Daoy (cell line): ENCODE measurements at regions not wholly inside any gene's neighbourhood (a gene's known extent, or its start where the extent isn't known, plus 50 kb on each side); places are given as distances from the start of the nearest gene placed in this dataset.
"Not testable (repeated sequence)": the region's sequence is repeated elsewhere in the genome, so short reads cannot be mapped to it uniquely, and the experiment has no call there.

ENCODE experiments used
- DNase-seq: peaks from one replicate; pipeline ENCODE4 v3.0.0-alpha.2; 2015; ENCODE audit warnings: low read depth

DNA sequence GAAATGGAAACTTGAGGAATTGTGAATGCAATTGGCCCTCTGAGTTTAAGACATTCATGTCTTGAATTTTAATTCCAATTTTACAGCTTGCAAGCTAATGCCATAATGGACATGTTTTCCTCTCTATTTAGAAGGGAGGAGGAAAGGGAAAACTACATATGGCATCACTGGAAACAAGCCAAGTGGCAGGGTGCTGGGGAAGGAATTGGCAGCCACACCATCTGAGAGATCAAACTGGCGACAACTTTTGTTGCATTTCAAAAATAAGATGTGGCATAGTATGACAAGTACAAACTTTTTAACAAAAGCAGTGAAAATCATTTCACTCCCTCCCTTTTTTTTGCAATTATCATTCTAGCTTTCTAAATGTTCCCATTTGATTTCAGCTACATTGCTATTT is 615.6 kb downstream of the CENPC start:
- DNase-seq: no peak

DNA sequence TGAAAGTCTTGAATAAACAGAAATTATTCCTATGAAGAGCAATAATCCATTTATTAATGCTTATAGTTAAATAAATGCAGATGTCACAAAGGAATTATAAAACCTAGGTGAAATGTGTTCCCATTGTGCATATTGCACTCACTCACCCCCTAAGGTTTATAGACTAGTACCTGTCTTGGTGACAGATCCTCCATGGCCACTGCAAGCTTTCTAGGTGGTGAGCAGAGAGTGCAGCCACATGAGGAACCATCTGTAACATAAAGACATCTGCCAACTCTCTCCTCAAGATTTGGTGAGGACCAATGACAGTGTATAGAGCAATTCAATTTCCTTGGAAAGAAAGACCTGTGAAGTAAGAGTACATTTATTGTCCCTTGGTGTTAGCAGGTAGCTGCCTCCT is 616.4 kb downstream of the CENPC start:
- not testable (repeated sequence) for DNase-seq

DNA sequence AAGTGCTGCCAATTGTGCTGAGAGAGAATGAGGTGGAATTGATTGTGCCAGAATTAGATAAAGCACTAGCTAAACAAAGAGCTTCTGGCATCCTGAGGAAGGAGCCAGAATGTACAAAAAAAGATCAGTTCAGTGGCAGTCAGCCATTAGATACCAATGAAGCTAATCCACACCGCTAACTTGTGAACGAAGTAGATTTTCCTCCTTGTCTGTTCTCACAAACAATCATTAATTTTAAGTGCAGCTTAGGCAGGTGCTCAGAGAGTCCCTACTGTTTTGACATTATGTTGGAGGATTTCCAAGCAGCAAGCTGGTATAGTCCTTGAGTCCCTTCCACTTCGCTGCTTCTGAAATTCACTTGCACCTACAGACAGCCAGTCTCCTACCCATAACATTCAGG is 617.4 kb downstream of the CENPC start:
- no peak for DNase-seq

DNA sequence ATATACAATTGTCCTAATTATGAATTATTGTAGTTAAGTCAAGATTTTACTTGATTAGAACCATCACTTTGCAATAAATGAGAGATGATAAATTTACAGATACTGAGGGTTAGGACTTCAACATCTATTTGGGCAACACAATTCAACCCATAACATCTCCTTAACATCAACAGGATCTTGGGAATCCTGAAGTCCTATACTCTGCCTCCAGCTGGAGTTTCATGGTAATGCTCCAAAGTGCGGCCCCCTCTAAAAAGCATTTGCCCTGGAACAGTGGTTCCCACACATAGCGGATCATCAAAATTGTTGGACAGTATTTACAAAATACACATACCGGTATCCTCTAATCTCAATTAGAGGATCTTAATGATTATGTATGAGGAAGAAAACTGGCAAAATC is 618.6 kb downstream of the CENPC start:
- DNase-seq: no peak

DNA sequence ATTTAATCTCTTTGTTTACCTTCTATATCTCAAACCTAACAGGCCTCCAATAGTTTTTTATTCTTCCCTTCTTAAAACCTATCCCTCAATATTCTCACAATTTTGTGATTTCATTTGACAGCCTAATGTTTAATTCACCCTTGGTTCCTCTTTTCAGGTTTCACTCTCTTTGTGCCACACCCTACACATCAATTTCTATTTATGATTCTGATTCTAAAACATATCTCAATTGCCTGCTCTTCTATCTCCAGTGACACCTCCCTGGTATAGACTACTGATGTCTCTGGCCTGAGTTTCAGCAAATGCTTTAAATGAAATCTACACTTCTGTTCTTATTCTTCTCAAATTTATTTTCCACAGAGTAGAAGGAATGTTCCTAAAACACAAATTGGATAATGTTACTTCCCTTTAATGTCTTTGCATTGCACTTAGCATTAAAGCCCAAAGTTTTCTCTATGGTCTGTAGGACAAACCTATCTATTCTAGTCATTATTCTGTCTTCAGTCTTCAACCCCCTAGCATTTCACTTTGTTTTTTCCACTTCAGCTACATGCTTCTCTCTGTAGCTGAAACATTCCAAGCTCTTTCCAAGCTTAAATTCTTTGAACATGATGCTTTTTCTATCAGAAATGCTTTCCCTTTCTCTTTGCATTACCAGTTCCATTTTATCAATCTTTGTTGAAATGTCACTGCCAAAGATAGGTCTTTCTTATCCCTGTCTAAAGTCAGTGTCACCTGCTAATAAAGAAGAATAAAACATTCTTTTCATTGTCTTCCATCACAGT is 622.0 kb downstream of the CENPC start:
- DNase-seq: no peak

DNA sequence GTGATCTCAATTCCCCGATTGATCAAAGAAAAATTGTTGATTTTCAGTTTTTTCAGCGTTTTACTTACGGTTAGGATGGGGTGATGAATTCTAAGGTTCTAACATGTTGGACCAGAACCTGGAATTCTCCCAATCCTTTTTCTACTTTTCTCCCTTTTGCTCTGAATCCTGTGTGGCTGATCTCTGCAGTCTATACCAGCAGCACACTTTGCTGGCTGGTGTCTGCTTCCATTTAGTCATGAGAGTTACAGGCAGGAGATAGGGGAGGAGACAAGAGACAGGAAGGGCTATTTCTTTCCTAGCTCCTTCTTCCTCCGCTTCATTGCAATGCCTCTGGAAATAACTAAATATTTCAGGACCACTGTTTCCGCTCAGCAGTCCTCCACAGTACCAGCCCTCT is 623.9 kb downstream of the CENPC start:
- no peak for DNase-seq

DNA sequence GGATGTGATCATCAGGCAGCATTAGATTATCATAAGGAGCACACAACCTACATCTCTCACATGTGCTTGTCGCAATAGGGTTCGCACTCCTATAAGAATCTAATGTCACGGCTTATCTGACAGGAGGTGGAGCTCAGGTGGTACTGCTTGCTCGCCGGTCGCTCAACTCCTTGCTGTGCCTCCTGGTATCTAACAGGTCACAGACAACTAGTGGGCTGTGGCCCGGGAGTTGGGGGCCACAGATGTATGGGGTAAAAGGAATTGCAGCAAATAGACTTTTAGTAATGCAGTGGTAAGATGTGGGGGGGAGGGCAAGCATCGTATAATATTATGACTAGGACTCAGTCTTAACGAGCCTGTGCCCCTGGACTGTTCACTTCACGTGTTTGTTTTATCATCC is 624.8 kb downstream of the CENPC start:
- no peak for DNase-seq

DNA sequence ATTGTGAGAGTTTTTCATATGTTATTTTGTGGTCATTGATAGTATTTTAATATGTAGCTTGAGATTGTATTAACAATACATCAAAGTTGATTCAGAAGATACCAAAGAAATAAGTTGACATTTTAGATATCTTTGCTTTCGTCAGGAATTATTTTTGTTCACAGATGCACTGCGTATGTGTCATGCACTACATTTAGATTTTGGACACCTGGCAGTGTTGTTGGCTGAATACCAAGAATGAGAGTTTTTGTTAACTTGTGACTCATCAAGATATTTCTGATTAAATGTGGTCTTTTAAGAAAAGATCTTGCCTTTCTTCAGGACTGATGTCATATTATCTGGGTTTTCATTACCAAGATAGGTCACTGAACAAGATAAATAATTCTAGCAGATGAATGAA is 633.4 kb downstream of the CENPC start:
- peak; percentile 41 for DNase-seq

DNA sequence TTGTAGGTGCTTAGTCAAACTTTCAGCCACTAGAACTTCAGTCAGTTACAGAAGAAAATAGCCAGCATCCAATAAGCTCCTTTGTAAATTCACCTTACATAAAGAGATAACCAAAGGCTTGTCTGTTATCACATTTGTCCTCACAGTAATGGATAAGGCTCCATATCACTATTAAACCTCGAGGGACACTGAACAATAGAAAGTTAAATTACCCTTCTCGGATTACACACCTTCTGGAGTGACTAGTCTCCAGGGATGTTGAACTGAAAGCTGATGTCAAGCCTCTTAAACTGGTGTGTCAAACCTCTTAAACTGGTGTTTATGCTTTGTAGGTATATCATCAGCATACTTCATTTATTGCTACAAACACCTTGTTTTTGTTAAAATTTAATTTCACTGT is 639.0 kb downstream of the CENPC start:
- no peak for DNase-seq

DNA sequence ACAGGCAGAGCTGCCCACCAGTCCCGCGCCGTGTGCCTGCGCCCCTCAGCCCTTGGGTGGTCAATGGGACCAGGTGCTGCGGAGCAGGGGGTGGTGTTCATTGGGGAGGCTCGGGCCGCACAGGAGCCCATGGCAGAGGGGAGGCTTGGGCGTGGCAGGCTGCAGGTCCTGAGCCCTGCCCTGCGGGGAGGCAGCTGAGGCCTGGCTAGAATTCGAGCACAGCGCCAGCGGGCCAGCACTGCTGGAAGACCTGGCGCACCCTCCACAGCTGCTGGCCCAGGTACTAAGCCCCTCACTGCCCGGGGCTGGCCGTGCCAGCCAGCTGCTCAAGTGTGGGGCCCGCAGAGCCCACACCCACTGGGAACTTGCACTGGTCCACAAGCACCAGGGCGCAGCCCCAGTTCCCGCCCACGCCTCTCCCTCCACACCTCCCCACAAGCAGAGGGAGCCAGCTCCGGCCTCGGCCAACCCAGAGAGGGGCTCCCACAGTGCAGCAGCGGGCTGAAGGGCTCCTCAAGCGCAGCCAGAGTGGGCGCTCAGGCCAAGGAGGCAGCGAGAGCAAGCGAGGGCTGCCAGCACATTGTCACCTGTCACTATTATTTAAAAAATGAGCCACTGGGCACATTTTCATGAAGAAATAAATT is 645.8 kb downstream of the CENPC start:
- DNase-seq: no peak

DNA sequence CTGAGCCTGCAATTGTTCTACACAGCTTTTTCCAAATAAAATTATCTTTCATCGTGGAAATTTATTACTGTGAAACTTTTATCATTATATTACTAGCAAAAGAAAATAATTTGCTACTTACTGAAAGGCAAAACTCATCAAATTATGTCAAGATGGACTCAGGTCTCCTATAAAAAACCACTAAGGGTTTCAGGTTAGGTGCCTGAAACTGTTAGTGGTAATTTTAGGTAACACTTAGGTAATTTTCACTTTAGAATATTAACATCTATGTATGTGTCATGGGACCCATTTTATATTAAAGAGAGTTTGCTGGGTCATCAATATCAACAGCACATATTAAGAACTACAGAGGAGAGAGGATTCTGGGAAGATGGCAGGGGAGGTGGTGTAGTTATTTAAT is 651.5 kb downstream of the CENPC start:
- DNase-seq: no peak

DNA sequence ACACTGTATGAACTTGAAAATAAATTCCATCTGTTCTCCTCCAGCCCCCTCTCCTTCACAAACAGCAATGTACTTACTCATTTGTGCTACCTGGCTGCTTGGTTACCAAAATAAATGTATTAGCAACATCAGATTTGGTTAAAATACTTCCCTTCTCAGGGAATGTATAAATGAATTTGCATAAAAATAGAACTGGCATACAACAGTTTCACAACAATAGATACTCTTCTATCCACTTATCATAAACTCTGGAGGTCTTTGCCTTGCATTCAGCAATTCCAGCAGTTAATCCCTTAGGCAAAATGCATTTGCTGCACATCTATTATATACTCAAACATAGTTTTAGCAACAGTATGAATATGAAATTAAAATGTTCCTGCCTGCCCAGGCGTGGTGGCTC is 658.2 kb downstream of the CENPC start:
- DNase-seq: no peak

DNA sequence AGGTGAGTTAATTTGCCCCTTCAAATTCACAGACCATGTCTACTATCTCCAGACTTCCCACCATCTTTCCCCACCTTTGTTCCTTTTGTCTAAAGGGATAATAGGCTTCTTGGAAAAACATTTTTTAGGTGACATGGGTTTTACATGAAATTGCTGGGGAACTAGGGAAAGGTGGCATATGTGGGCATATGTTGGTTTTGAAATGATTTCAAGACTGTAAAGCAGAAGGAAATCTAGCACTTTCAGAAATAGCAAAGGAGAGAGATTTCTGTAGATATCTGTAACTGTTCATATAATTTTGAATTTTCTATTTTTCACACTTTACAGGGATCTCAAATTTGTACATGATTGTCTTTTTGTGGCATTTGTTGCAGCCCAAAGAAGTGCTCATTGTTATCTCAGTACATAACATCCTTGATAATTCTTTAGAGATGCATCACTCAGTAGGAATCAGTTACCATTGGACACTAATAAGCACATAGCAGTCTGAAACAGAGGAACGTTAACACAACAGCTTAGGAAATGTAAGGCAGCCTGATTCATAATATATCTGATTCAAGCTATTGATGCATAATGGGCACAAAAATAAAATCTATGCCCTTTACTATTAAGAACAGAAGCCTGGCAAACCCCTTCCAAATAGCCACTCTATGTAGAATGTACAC is 659.7 kb downstream of the CENPC start:
- DNase-seq: no peak

DNA sequence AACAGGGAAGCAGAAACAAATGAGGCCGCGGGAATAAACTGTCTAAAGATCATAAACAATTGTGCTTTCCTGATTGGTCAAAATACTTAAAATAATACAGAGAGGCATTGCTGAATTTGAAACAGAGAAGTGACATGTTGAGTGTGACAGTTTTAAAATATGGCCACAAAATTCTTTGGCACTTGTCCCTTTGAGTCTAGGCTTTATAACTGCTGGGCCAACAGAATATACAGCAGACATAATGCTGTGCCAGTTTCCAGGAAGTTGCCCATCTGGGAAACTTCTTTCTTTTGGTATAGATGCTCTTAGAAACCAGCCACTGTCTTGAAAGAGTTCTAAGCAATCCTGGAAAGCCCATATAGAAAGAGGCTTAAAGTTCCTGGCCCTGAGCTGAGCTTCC is 668.4 kb downstream of the CENPC start:
- no peak for DNase-seq

DNA sequence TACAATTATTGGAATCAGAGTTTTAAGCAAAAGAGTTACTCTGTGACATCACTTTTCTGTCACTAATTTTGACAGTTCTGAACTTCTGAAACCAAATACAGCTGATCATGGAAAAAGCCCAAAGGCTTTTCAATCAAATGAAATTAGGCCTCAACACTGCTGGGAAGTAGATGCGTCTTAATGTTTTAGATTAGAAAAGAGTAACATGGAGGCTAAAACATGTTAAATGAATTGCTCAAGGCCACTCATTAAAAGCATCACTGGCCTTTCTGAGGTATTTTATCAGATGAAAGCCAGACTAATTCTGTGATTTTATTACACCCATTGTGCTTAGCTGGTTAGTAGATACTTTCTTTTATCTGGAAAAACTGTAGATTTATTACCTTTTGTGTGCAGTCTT is 672.6 kb downstream of the CENPC start:
- DNase-seq: no peak

DNA sequence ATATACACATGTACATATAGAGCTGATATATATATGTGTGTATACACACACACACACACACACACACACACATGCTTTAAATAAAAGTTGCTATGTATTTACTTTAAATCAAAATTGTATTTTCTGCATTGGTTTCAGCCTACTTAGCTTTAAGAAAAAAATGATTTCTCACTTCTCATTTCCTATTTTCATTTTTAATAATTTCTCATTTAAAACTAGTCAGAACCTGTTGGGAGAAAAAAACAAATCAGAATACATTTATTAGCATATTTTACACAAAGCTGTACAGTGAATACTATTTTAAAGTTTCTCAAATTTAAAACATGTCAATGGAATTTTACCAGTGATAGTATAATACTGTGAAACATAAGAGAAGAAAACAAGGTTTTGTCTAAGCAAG is 681.8 kb downstream of the CENPC start:
- no peak for DNase-seq

DNA sequence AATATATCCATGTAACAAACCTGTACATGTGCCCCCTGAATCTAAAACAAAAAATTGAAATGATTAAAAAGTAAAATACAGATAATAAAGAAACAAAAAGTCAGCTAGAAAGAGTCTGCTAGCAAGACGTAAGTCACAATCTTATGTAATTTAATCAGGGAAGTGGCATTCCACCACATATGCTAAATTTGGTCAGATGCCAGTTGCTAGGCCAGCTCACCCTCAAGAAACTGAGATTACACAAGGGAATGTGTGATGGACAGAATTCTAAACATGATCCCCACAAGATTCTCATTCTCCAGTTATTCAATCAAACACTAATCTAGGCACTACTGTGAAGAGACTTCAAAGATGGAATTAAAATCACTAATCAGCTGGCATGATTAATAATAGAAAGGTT is 689.3 kb downstream of the CENPC start:
- peak; percentile 16 for DNase-seq

DNA sequence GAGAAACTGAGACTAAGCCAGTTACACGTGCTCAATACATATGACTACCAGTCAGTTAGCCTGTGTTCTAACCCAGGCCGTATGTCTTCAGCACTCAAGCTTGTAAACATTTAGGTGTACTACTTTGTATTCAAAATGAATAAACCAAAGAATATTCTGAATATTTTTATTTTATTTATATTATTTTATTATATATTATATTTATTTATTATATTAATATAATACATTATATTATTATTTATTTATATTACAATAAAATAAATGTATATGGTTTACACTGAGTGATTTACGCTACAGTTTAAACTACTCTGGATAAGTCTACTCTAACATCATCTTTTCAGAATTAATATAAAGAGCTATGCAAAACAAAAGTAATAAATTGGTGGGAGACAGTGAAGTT is 691.5 kb downstream of the CENPC start:
- no peak for DNase-seq

DNA sequence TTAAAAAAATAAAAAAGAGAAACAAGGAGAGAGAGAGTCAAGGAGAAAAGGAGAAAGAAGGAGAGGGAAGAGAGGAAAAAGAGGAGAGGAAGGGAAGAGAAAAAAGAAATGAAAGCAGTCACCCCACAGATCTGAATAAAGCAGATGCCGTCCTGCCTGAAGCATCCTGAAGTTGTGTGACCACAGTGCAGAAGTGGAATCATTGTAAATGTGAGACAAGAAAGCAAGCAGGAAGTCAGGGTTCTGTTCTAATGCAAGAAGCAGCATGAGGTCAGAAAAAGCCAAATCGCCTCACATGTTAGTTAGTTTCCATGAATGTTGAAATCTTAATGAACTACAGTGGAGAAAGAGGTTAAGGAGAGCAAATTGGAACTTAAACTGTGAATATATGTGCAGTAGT is 692.5 kb downstream of the CENPC start:
- no peak for DNase-seq

DNA sequence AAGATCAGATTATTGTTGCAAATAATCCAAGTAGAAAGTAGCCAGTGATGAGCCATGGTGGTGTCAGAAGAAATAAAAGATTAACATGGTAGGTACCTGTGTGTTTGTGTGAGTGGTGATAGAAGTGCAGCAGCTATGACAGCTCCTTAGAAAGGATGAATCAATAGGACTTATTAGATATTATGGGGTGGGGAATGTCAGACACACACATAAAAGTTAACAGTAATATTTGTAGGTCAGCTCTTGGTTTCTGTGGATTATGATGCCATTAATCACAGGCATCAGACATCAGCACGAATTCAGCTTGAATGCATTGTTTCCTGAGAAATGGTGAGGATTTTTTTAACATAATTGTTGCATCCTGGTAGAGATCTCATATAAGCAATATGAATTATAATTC is 695.7 kb downstream of the CENPC start:
- no peak for DNase-seq

DNA sequence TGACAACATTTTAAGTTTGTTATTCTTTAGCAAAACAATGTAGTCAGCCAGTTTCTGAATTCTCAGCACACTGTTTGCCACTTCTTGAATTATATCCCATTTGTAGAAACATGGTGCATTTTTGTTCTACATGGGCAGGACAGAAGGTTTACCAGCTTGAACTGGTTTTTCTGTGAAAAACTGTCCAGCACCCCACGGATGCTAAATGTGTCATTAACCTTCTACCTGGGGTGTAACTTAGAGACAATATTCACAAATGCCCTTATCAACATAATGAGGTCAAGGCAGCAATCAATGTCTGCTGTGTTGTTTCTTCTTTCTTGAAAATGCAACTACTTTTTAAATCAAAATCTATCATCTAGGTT is 702.6 kb downstream of the CENPC start:
- no peak for DNase-seq

DNA sequence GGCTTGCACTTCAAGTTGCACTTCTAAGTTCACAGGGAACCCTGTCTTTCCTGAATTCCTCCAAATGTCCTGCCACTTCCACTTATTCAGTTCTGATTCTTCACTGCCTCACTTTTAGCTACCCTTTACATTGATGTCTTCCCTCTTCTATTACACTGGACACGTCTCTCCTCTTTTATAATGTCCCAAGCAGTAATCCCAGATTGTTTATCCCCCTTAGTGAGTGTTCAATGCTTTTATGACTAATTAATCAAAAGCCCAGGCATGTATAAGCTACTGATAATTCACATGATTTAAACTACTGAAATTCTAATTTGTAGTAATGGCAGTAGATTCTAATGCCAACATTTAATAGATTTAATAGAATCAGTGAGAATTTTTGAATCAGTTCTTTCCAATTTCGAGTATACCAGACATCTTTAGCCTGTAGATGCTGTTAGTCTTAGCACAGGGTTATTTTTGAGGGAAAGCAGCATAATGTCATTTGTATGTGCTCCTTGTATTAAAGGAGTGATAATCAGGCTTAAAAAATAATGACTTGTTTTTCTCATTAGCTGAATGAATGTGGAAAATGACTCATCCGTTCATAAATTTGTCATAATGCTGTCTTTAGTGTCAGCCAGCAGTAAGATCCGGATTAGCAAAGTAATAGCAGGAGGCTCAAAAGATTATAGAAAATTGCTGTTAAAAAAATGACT is 703.1 kb downstream of the CENPC start:
- no peak for DNase-seq

DNA sequence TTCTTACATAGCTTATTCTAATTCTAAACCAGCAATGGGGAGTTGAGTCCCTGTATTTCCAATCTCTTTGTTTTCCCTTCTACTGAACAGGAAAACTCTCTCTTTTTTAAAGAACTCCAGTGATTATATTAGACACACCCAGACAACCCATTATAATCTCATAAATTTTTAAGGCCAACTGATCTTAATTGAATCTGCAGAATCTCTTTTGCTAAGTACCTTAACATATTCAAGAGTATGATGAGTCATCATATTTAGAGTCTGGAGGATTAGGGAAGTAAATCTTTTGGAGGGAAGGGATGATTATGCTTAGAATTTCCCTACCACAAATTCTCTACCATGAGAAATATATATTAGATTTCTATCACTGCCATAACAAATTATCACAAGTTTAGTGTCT is 705.1 kb downstream of the CENPC start:
- no peak for DNase-seq
